CD1c-positive myeloid dendritic cell (primary cell): ENCODE measurements at regions not wholly inside any gene's neighbourhood (a gene's known extent, or its start where the extent isn't known, plus 50 kb on each side); places are given as distances from the start of the nearest gene placed in this dataset.

Experiments
- DNase-seq: peaks from one replicate; pipeline ENCODE4 v3.0.0-alpha.2; 2016; ENCODE audit errors: extremely low spot score

- DNase-seq: no peak
These were observed 286.8 kb downstream of the LMO4 start for GRCh38 chr1:87615491-87615890.

- no peak for DNase-seq
These were observed 287.2 kb downstream of the LMO4 start for GRCh38 chr1:87615901-87616300.

- no peak for DNase-seq
These were observed 292.1 kb downstream of the LMO4 start for GRCh38 chr1:87620807-87621206.

- DNase-seq: no peak
These were observed 301.0 kb downstream of the LMO4 start for GRCh38 chr1:87629673-87630072.

GRCh38 chr1:87632232-87632631 is 303.6 kb downstream of the LMO4 start:
- DNase-seq: no peak

GRCh38 chr1:87636198-87636892 is 307.7 kb downstream of the LMO4 start:
- DNase-seq: no peak

GRCh38 chr1:87638636-87639035 is 310.0 kb downstream of the LMO4 start:
- no peak for DNase-seq

GRCh38 chr1:87641996-87642395 is 313.3 kb downstream of the LMO4 start:
- no peak for DNase-seq

GRCh38 chr1:87642581-87643221 is 314.0 kb downstream of the LMO4 start:
- DNase-seq: no peak

GRCh38 chr1:87644033-87644578 is 315.4 kb downstream of the LMO4 start:
- DNase-seq: no peak

GRCh38 chr1:87644579-87645190 is 316.0 kb downstream of the LMO4 start:
- no peak for DNase-seq

GRCh38 chr1:87647430-87648177 is 318.9 kb downstream of the LMO4 start:
- no peak for DNase-seq

- DNase-seq: no peak
These were observed 319.8 kb downstream of the LMO4 start for GRCh38 chr1:87648323-87649119.

GRCh38 chr1:87650306-87650705 is 321.6 kb downstream of the LMO4 start:
- no peak for DNase-seq

- DNase-seq: no peak
These were observed 323.5 kb downstream of the LMO4 start for GRCh38 chr1:87652176-87652575.

- DNase-seq: no peak
These were observed 336.5 kb downstream of the LMO4 start for GRCh38 chr1:87665151-87665550.

- no peak for DNase-seq
These were observed 338.0 kb downstream of the LMO4 start for GRCh38 chr1:87666681-87667080.

GRCh38 chr1:87669674-87670073 is 341.0 kb downstream of the LMO4 start:
- DNase-seq: no peak

- no peak for DNase-seq
These were observed 344.6 kb downstream of the LMO4 start for GRCh38 chr1:87673309-87673708.

- no peak for DNase-seq
These were observed 345.1 kb downstream of the LMO4 start for GRCh38 chr1:87673748-87674147.

- no peak for DNase-seq
These were observed 346.1 kb downstream of the LMO4 start for GRCh38 chr1:87674791-87675190.
